OCI-LY3 (cell line): ENCODE measurements at regions not wholly inside any gene's neighbourhood (a gene's known extent, or its start where the extent isn't known, plus 50 kb on each side); places are given as distances from the start of the nearest gene placed in this dataset.
A peak's percentile ranks its signal among the peaks of the same experiment; 100 is the strongest.

Experiments used
- H2AFZ ChIP-seq: fragments of 200-600, 300-600 bp; shearing (Covaris generic); 2 replicates; pipeline ENCODE4 v1.6.0; 2014; ENCODE audit warnings: antibody characterized with exemption, low read depth, low read length
- H3K27ac ChIP-seq: fragments of 200-600, 300-600 bp; sonication (generic); 2 replicates; pipeline ENCODE4 v1.5.1; 2014; ENCODE audit warnings: mild to moderate bottlenecking, low read length, moderate library complexity, mixed read lengths
- H3K27me3 ChIP-seq: fragments of 200-600, 300-600 bp; sonication (generic); 2 replicates; pipeline ENCODE4 v1.6.1; 2014; ENCODE audit warnings: low read depth, low read length, mixed read lengths
- H3K36me3 ChIP-seq: fragments of 200-600, 300-600 bp; sonication (generic); replicated peaks from 2 replicates; pipeline ENCODE3; 2014; ENCODE audit warnings: low read depth, low read length, mixed read lengths
- H3K4me1 ChIP-seq: fragments of 300-600, 200-600 bp; sonication (generic); 2 replicates; pipeline ENCODE4 v1.6.1; 2014; ENCODE audit warnings: low read length, mixed read lengths
- H3K4me2 ChIP-seq: fragments of 200-600, 300-600 bp; sonication (generic); 2 replicates; pipeline ENCODE4 v1.6.1; 2014; ENCODE audit warnings: low read length, mixed read lengths
- H3K4me3 ChIP-seq: fragments of 300-600, 200-600 bp; sonication (generic); 2 replicates; pipeline ENCODE4 v1.5.1; 2014; ENCODE audit warnings: antibody characterized with exemption, mild to moderate bottlenecking, low read length, moderate library complexity
- H3K79me2 ChIP-seq: fragments of 300-600, 200-600 bp; shearing (Covaris generic); 2 replicates; pipeline ENCODE4 v1.6.1; 2014; ENCODE audit warnings: mild to moderate bottlenecking, low read length, mixed read lengths
- H3K9ac ChIP-seq: fragments of 300-600, 200-600 bp; shearing (Covaris generic); 2 replicates; pipeline ENCODE4 v1.6.0; 2014; ENCODE audit warnings: mild to moderate bottlenecking, low read length, moderate library complexity
- H3K9me3 ChIP-seq: fragments of 200-600, 300-600 bp; shearing (Covaris generic); 2 replicates; pipeline ENCODE4 v1.6.1; 2014; ENCODE audit warnings: low read length, mixed read lengths; ENCODE audit not compliant: insufficient read depth
- H4K20me1 ChIP-seq: fragments of 200-600, 300-600 bp; sonication (generic); 2 replicates; pipeline ENCODE4 v1.6.1; 2016; ENCODE audit warnings: low read length, mixed read lengths; ENCODE audit not compliant: insufficient read depth
- EZH2phosphoT487 ChIP-seq: fragments of 200-600 bp; shearing (Covaris generic); IDR thresholded peaks from 2 replicates; pipeline ENCODE4 v1.6.1; 2018; ENCODE audit warnings: antibody characterized with exemption, mixed run types, low read depth
- TF ChIP-seq, protein P1 (sequence below): fragments of 200-600, 300-600 bp; sonication (generic); IDR thresholded peaks from 2 replicates; pipeline ENCODE4 v1.5.1; 2014; ENCODE audit warnings: antibody characterized with exemption, low read length, low read depth

DNA sequence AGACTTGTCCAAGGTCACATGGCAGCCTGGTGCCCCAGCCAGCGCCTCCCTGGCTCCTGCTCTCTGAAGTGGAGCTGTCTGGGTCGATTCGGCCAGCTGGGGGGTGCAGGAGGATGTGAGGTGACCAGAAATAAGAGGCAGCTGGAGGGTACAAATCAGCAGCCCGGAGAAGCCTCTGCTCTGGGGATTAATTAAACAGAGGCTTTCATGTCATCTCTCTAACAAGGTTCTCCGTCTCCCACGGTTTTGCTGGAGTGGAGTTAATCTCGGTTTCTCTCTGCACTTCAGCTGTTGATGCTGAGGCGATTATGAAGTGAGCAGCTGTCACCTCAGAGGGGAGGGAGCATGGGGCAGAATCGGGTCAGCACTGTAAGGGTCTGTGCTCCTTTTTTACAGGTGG is 236.8 kb downstream of the TLE3 start:
- TF ChIP-seq EZH2phosphoT487: no peak
- TF ChIP-seq, protein P1, sequence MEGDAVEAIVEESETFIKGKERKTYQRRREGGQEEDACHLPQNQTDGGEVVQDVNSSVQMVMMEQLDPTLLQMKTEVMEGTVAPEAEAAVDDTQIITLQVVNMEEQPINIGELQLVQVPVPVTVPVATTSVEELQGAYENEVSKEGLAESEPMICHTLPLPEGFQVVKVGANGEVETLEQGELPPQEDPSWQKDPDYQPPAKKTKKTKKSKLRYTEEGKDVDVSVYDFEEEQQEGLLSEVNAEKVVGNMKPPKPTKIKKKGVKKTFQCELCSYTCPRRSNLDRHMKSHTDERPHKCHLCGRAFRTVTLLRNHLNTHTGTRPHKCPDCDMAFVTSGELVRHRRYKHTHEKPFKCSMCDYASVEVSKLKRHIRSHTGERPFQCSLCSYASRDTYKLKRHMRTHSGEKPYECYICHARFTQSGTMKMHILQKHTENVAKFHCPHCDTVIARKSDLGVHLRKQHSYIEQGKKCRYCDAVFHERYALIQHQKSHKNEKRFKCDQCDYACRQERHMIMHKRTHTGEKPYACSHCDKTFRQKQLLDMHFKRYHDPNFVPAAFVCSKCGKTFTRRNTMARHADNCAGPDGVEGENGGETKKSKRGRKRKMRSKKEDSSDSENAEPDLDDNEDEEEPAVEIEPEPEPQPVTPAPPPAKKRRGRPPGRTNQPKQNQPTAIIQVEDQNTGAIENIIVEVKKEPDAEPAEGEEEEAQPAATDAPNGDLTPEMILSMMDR: no peak
- Histone ChIP-seq H3K36me3 (no peaks in the 10 kb centered on the region), H3K4me2 (no peak overlapping the region), H3K4me1 (peaks cover 11% of the 10 kb centered on the region), H2AFZ (no peak overlapping the region), H3K9ac (no peak overlapping the region), H3K27ac (no peak overlapping the region), H3K4me3 (no peak overlapping the region), H4K20me1 (no peaks in the 10 kb centered on the region), H3K27me3 (peaks cover 30% of the 10 kb centered on the region), H3K9me3 (no peaks in the 10 kb centered on the region), H3K79me2 (no peaks in the 10 kb centered on the region)

DNA sequence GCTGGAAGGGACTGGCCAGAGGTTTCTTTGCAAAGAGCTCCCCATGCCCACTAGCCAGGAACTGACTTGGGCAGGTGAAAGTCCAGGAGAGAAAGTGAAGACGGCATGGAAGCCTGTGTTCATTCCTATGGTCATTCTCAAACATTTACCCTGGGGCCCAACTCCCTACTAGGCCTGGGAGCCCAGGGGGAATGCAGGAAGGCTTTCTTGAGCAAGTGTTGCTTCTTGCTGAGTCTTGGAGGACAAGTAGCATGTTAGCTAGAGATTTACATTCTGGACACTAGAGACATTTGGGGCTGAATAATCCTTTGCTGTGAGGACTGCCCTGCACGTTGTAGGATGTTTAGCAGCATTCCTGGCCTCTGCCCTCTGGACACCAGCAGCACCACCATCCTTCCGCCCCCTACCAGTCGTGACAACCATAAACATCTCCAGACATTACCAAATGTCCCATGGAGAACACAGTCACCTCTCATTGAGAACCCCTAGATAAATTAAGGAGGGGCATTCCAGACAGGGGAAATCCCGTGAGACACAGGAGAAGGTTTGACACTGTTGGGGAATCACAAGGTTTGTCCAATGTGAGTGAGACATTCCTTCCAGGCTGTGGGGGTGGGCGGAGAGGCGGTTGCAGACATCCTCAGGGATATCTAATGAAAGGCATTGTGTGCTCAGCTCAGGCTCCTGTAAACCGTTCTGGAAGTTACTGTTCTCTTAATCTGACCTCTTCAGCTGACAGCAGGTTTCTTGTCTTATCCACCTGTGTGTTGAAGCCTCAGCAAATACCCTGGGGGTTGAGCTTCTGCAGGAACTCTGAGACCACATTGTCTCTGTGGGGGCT is 236.2 kb downstream of the TLE3 start:
- Histone ChIP-seq H3K36me3 (no peaks in the 10 kb centered on the region), H3K9ac (no peak overlapping the region), H3K27me3 (peaks cover 30% of the 10 kb centered on the region), H2AFZ (no peak overlapping the region), H3K9me3 (no peaks in the 10 kb centered on the region), H3K27ac (no peak overlapping the region), H3K4me1 (peaks cover 11% of the 10 kb centered on the region), H3K79me2 (no peaks in the 10 kb centered on the region), H3K4me3 (no peak overlapping the region), H4K20me1 (no peaks in the 10 kb centered on the region), H3K4me2 (peak overlapping the region; percentile 0; the same call in 1 of the 2 replicates)
- no peak for TF ChIP-seq EZH2phosphoT487
- TF ChIP-seq, protein P1: no peak

DNA sequence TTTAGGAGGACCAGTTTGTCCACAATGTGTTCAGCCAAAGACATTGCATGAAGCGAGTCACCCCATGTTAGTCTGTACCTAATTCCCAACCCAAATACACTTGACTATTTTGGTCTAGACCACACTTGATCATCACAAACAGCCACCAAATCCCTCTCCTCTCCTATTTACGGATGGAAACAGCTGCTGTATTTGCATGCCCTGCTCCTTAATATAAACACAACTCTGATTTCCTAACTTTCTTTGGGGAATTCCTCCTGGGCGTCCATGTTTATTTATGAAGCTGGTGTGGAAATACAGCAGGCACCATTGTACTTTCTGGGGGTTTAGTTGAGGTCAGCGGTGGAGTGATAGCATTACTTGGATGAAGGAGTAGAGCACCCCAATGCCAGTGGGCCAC is 235.2 kb downstream of the TLE3 start:
- Histone ChIP-seq H3K4me2 (no peak overlapping the region), H2AFZ (no peak overlapping the region), H3K9ac (no peak overlapping the region), H3K27me3 (peaks cover 30% of the 10 kb centered on the region), H4K20me1 (no peaks in the 10 kb centered on the region), H3K36me3 (no peaks in the 10 kb centered on the region), H3K79me2 (no peaks in the 10 kb centered on the region), H3K4me3 (no peak overlapping the region), H3K4me1 (peaks cover 11% of the 10 kb centered on the region), H3K27ac (no peak overlapping the region), H3K9me3 (no peaks in the 10 kb centered on the region)
- TF ChIP-seq EZH2phosphoT487: no peak
- TF ChIP-seq, protein P1: no peak

DNA sequence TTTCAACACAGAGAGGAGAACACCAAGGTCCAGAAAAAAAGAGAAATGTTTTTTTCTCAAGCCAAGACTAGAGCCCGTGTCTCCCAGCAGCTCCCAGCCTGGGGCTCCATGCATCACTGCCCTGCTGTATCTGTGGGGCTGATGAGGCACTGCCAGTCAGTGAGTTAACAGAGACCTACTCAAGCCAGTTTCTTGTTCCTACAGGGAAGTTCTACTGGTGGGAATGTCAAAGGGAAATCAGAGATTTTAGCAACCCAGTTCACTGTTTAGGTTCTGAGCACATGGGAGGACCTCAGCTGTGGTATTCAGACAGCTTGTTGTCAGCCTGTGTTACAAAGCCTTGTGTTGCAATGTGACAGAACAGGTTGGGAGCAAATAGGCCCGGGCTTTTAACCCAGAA is 234.3 kb downstream of the TLE3 start:
- no peaks in the 10 kb centered on the region for H3K36me3 ChIP-seq
- no peak for TF ChIP-seq EZH2phosphoT487
- TF ChIP-seq, protein P1: no peak
- no peak overlapping the region for H3K27ac ChIP-seq
- 0 out of 2 replicates have a peak, but pooled peaks cover 7% of the 10 kb centered on the region for H3K9me3 ChIP-seq
- H3K27me3 ChIP-seq: peaks cover 30% of the 10 kb centered on the region
- H3K4me3 ChIP-seq: no peak overlapping the region
- no peak overlapping the region for H3K9ac ChIP-seq
- H4K20me1 ChIP-seq: no peaks in the 10 kb centered on the region
- H3K79me2 ChIP-seq: no peaks in the 10 kb centered on the region
- H2AFZ ChIP-seq: no peak overlapping the region
- peaks cover 16% of the 10 kb centered on the region for H3K4me1 ChIP-seq
- H3K4me2 ChIP-seq: no peak overlapping the region
